HG02870 (cell line): ENCODE measurements at regions not wholly inside any gene's neighbourhood (a gene's known extent, or its start where the extent isn't known, plus 50 kb on each side); places are given as distances from the start of the nearest gene placed in this dataset.

Experiments used
- ATAC-seq: cut with Tn5 transposase; IDR thresholded peaks from one replicate; pipeline ENCODE4 v1.9.1; 2021; ENCODE audit warnings: mild to moderate bottlenecking, moderate library complexity; ENCODE audit not compliant: unreplicated experiment

GRCh38 chr1:244255426-244255965, 196.2 kb downstream of the ADSS2 start:
- ATAC-seq: no peak

- ATAC-seq: no peak
These were observed 195.5 kb downstream of the ADSS2 start for GRCh38 chr1:244256086-244256676.

GRCh38 chr1:244264163-244264562, 187.5 kb downstream of the ADSS2 start:
- ATAC-seq: no peak

- ATAC-seq: no peak
These were observed 186.2 kb downstream of the ADSS2 start for GRCh38 chr1:244265507-244265906.

GRCh38 chr1:244269169-244269568, 182.5 kb downstream of the ADSS2 start:
- no peak for ATAC-seq

GRCh38 chr1:244271004-244271403, 180.7 kb downstream of the ADSS2 start:
- no peak for ATAC-seq

- no peak for ATAC-seq
These were observed 179.9 kb downstream of the ADSS2 start for GRCh38 chr1:244271691-244272308.

GRCh38 chr1:244272471-244273261, 179.0 kb downstream of the ADSS2 start:
- ATAC-seq: peak; percentile 81

GRCh38 chr1:244273262-244273844, 178.4 kb downstream of the ADSS2 start:
- no peak for ATAC-seq

GRCh38 chr1:244273845-244274619, 177.7 kb downstream of the ADSS2 start:
- ATAC-seq: no peak

- no peak for ATAC-seq
These were observed 175.1 kb downstream of the ADSS2 start for GRCh38 chr1:244276646-244277045.

- ATAC-seq: no peak
These were observed 171.5 kb downstream of the ADSS2 start for GRCh38 chr1:244280201-244280600.

- no peak for ATAC-seq
These were observed 170.8 kb downstream of the ADSS2 start for GRCh38 chr1:244280859-244281258.

- ATAC-seq: no peak
These were observed 167.9 kb downstream of the ADSS2 start for GRCh38 chr1:244283772-244284171.

GRCh38 chr1:244284641-244285156, 167.0 kb downstream of the ADSS2 start:
- no peak for ATAC-seq

- ATAC-seq: no peak
These were observed 165.4 kb downstream of the ADSS2 start for GRCh38 chr1:244286341-244286740.

- no peak for ATAC-seq
These were observed 164.0 kb downstream of the ADSS2 start for GRCh38 chr1:244287726-244288125.

- ATAC-seq: no peak
These were observed 163.0 kb downstream of the ADSS2 start for GRCh38 chr1:244288663-244289062.

- no peak for ATAC-seq
These were observed 161.5 kb downstream of the ADSS2 start for GRCh38 chr1:244289991-244290785.
